Neural progenitor cell (in vitro differentiated cells): ENCODE measurements at regions not wholly inside any gene's neighbourhood (a gene's known extent, or its start where the extent isn't known, plus 50 kb on each side); places are given as distances from the start of the nearest gene placed in this dataset.

Source experiments
- CTCF ChIP-seq: fragments of 200-600 bp; sonication (generic); IDR thresholded peaks from 2 replicates; pipeline ENCODE4 v1.5.1; 2017; ENCODE audit warnings: antibody characterized with exemption, mild to moderate bottlenecking
- EZH2 ChIP-seq: fragments of 200-600 bp; sonication (generic); IDR thresholded peaks from 2 replicates; pipeline ENCODE4 v1.6.1; 2017; ENCODE audit warnings: antibody characterized with exemption, mild to moderate bottlenecking, moderate library complexity

GRCh38 chr21:24870633-24871032 lies 736.6 kb downstream of the MRPL39 start:
- TF ChIP-seq CTCF = no peak
- TF ChIP-seq EZH2 = no peak
